ENCODE measurements at regions not wholly inside any gene's neighbourhood (a gene's known extent, or its start where the extent isn't known, plus 50 kb on each side); places are given as distances from the start of the nearest gene placed in this dataset.
A peak's percentile ranks its signal among the peaks of the same experiment; 100 is the strongest.
"Not testable (repeated sequence)": the region's sequence is repeated elsewhere in the genome, so short reads cannot be mapped to it uniquely, and the experiment has no call there.

DNA sequence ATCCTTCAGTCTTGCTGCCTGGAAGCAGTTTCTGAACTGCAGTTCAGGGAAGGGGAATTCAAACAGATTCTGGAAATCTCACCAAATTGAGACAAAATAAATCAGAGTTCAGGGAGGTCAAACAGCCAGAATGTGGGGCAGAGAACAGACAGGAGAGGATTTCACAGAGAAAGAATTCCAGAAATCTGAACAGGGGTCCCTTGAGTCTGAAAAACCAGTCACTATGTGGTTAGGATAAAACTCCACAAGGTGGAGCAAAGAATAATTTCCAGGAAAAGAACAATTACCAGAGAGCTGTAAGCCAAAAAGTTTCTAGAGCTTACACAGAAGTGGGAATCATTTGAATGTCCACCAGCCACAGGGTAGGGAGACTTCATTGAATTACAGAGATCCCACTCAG, 84.7 kb downstream of the URB2 start:
- H3K4me3 ChIP-seq (ENCODE audit: insufficient read depth, low read depth, low read length) = no peak overlapping the region
- no peaks in the 10 kb centered on the region for H3K36me3 ChIP-seq (replicated peaks; ENCODE audit: control insufficient read depth, insufficient read depth, low read length)
- no peaks in the 10 kb centered on the region for H3K27me3 ChIP-seq (ENCODE audit: control insufficient read depth, insufficient read depth, low read length)
- no peak for DNase-seq

DNA sequence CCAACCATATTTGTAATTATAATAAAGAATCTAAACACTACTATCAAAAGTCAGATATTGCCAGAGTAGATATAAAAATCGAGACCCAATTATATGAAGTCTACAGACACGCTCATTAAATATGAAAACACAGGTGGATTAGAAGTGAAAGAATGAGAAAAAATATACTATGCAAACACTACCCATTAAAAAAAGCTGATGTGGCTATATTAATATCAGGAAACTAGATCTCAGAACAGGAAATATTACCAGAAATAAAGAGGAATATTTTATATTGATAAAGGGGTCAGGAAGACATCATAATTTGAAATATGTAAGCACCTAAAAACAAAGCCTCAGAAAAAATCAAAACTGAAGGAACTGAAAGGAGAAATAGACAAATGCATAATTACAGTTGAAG, 88.3 kb downstream of the URB2 start:
- Histone ChIP-seq H3K27me3 (ENCODE audit: control insufficient read depth, insufficient read depth, low read length) (no peaks in the 10 kb centered on the region), H3K4me3 (ENCODE audit: insufficient read depth, low read depth, low read length) (no peak overlapping the region), H3K36me3 (replicated peaks; ENCODE audit: control insufficient read depth, insufficient read depth, low read length) (no peaks in the 10 kb centered on the region)
- DNase-seq = no peak

- Histone ChIP-seq H3K4me3 (ENCODE audit: insufficient read depth, low read depth, low read length) (no peak overlapping the region), H3K27me3 (ENCODE audit: control insufficient read depth, insufficient read depth, low read length) (no peaks in the 10 kb centered on the region), H3K36me3 (replicated peaks; ENCODE audit: control insufficient read depth, insufficient read depth, low read length) (no peaks in the 10 kb centered on the region)
- no peak for DNase-seq
Observed at GRCh38 chr1:229714964-229715603, 89.0 kb downstream of the URB2 start.

DNA sequence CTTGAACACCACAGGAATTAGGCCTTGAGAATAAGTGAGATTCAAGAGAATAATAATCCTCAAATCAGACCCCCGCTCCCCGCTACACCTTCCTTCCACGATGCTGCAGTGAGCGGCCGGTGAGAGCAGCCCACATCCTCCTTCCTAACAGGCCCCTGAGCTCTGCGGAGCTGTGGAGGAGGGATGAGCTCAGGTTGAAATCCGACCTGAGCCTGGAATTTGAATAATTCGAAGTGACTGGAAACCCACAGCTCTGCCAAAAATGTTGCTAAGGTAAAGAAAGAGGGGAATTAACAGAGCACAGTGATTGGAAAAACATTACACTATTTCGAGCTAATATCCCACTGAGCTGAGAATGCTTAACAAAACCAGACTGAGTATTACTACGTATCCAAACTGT, 90.0 kb downstream of the URB2 start:
- peak; percentile 55 for DNase-seq
- Histone ChIP-seq H3K27me3 (ENCODE audit: control insufficient read depth, insufficient read depth, low read length) (no peaks in the 10 kb centered on the region), H3K4me3 (ENCODE audit: insufficient read depth, low read depth, low read length) (no peak overlapping the region), H3K36me3 (replicated peaks; ENCODE audit: control insufficient read depth, insufficient read depth, low read length) (no peaks in the 10 kb centered on the region)

- Histone ChIP-seq H3K36me3 (replicated peaks; ENCODE audit: control insufficient read depth, insufficient read depth, low read length) (no peaks in the 10 kb centered on the region), H3K27me3 (ENCODE audit: control insufficient read depth, insufficient read depth, low read length) (no peaks in the 10 kb centered on the region)
- DNase-seq = no peak
Observed at GRCh38 chr1:229716704-229717103, 90.7 kb downstream of the URB2 start.

GRCh38 chr1:229717786-229718576, 91.9 kb downstream of the URB2 start:
- DNase-seq = no peak
- Histone ChIP-seq H3K27me3 (ENCODE audit: control insufficient read depth, insufficient read depth, low read length) (no peaks in the 10 kb centered on the region), H3K36me3 (replicated peaks; ENCODE audit: control insufficient read depth, insufficient read depth, low read length) (no peaks in the 10 kb centered on the region), H3K4me3 (ENCODE audit: insufficient read depth, low read depth, low read length) (no peak overlapping the region)

More at GRCh38 chr1:229716704-229717103, 90.7 kb downstream of the URB2 start:
- no peak overlapping the region for H3K4me3 ChIP-seq (ENCODE audit: insufficient read depth, low read depth, low read length)

- no peak for DNase-seq
- Histone ChIP-seq H3K36me3 (replicated peaks; ENCODE audit: control insufficient read depth, insufficient read depth, low read length) (no peaks in the 10 kb centered on the region), H3K27me3 (ENCODE audit: control insufficient read depth, insufficient read depth, low read length) (no peaks in the 10 kb centered on the region; the same call in 1 of the 2 replicates), H3K4me3 (ENCODE audit: insufficient read depth, low read depth, low read length) (no peak overlapping the region)
Observed at GRCh38 chr1:229726061-229726460, 100.0 kb downstream of the URB2 start.

DNA sequence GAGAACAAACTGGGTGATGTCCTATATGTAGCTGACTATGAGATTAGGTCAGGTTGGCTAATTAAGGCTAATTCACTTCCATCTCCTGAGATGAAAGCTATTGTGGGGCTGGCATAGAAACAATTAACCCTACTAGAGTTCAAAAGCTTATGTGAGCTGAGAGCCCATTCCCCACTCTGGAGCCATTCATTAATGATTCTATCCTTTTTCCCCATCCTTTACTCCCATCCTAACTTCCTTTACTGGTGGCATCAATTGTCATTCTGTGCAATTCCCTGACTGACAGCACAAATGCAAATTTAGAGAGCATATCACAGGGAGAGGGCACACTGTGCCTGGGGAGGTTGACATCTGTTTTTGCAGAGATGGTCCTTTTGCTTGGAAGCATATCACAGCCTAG, 103.9 kb downstream of the URB2 start:
- Histone ChIP-seq H3K27me3 (ENCODE audit: control insufficient read depth, insufficient read depth, low read length) (no peaks in the 10 kb centered on the region; the same call in 1 of the 2 replicates), H3K36me3 (replicated peaks; ENCODE audit: control insufficient read depth, insufficient read depth, low read length) (no peaks in the 10 kb centered on the region)
- no peak for DNase-seq

DNA sequence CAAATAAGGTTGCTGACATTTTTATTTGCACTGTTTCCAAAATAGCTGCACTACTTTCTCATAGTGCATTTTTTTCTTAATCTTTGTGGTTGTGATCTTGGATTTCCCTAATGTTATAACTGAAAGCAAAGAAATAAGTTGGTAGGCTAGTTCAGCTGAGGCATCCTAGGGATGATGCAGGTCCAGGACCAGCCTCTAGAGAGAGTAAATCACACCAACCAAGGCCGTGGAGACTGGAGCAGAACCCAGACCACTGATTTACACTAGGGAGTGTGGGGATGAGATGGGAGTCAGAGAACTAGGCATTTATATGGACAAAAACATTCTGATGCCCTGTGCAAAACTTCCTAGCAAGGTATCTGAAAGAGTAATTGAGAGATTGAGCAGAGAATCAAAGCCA, 104.5 kb downstream of the URB2 start:
- H3K4me3 ChIP-seq (ENCODE audit: insufficient read depth, low read depth, low read length) = no peak overlapping the region
- no peaks in the 10 kb centered on the region; the same call in 1 of the 2 replicates for H3K27me3 ChIP-seq (ENCODE audit: control insufficient read depth, insufficient read depth, low read length)
- DNase-seq = no peak
- no peaks in the 10 kb centered on the region for H3K36me3 ChIP-seq (replicated peaks; ENCODE audit: control insufficient read depth, insufficient read depth, low read length)

More for the DNA sequence above, 103.9 kb downstream of the URB2 start:
- H3K4me3 ChIP-seq (ENCODE audit: insufficient read depth, low read depth, low read length) = no peak overlapping the region

DNA sequence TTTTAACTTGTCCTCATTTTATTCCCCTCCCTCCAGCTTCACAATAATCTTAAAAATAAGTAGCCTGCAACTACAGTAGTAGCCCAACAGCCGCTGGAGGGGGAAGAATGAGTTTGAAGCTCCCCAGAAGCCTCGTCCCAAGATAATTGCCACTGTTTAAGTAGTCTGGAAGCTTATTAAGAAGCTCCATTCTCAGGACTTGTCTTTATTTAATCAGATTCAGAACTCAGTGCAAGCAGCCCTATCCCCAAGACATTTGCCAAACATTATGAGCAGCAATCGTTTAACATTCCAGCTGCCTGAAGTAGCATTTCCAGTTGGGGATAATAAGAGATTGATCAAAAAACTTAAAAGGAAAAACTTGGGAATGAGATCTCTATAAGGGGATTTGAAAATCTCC, 106.0 kb downstream of the URB2 start:
- Histone ChIP-seq H3K27me3 (ENCODE audit: control insufficient read depth, insufficient read depth, low read length) (no peaks in the 10 kb centered on the region; the same call in 1 of the 2 replicates), H3K4me3 (ENCODE audit: insufficient read depth, low read depth, low read length) (no peak overlapping the region), H3K36me3 (replicated peaks; ENCODE audit: control insufficient read depth, insufficient read depth, low read length) (no peaks in the 10 kb centered on the region)
- DNase-seq = no peak

DNA sequence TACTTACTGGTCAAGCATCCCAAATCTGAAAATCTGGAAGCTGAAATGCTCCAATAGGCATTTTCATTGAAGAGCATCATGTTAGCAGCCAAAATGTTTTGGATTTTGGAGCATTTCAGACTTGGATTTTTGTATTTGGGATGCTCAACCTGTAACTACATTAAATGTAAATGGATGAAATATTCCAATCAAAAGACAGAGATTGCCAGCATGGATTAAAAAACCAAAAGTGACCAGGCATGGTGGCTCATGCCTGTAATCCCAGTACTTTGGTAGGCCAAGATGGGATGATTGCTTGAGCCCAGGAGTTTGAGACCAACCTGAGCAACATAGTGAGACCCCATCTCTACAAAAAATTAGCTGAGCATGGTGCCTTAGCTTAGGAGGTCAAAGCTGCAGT, 110.3 kb downstream of the URB2 start:
- Histone ChIP-seq H3K4me3 (ENCODE audit: insufficient read depth, low read depth, low read length) (no peak overlapping the region), H3K36me3 (replicated peaks; ENCODE audit: control insufficient read depth, insufficient read depth, low read length) (no peaks in the 10 kb centered on the region), H3K27me3 (ENCODE audit: control insufficient read depth, insufficient read depth, low read length) (no peaks in the 10 kb centered on the region)
- no peak for DNase-seq

- not testable (repeated sequence) for H3K36me3 ChIP-seq (replicated peaks; ENCODE audit: control insufficient read depth, insufficient read depth, low read length); DNase-seq; H3K4me3 ChIP-seq (ENCODE audit: insufficient read depth, low read depth, low read length); H3K27me3 ChIP-seq (ENCODE audit: control insufficient read depth, insufficient read depth, low read length)
Observed at GRCh38 chr1:229742614-229743013, 116.6 kb downstream of the URB2 start.

DNA sequence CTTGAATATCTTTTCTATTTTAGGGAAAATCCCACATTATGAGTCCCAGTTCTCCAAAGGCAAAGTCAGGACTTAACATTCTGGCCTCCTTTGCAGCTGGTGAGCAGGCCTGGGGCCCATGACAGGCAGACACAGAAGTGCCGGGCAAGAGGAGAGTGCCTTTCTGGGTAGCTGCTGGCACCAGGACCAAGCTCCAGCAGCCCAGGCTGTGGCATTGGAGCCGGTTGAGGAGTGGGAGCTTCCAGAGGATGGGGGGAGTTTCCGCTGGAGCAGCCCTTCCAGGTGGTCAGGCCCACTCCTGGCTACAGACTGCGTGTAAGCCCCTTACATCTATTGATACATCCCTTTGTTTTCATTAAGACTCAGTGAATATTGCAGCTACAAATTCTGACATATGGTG, 123.9 kb downstream of the URB2 start:
- no peaks in the 10 kb centered on the region for H3K36me3 ChIP-seq (replicated peaks; ENCODE audit: control insufficient read depth, insufficient read depth, low read length)
- H3K27me3 ChIP-seq (ENCODE audit: control insufficient read depth, insufficient read depth, low read length) = no peaks in the 10 kb centered on the region
- no peak overlapping the region for H3K4me3 ChIP-seq (ENCODE audit: insufficient read depth, low read depth, low read length)
- no peak for DNase-seq

DNA sequence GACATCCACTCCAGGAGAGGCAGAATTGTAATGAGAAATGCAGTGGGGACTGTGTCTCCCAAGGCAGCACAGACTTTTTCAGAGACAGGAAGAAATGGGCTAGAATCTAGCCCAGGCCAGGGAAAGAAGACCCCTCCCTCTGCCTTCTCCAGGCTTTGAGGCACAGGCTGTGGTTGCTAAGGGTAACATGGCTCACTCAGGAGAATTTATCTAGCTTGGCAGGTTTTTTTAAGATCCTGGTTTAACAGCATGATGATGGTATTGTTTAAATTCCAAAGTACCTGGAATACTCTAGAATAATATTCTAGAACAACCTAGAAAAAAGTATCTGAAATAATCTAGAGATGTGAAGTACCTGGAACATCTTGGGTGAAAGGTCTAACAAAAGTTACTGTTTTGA, 125.6 kb downstream of the URB2 start:
- no peak for DNase-seq
- Histone ChIP-seq H3K4me3 (ENCODE audit: insufficient read depth, low read depth, low read length) (no peak overlapping the region), H3K27me3 (ENCODE audit: control insufficient read depth, insufficient read depth, low read length) (no peaks in the 10 kb centered on the region), H3K36me3 (replicated peaks; ENCODE audit: control insufficient read depth, insufficient read depth, low read length) (no peaks in the 10 kb centered on the region)

DNA sequence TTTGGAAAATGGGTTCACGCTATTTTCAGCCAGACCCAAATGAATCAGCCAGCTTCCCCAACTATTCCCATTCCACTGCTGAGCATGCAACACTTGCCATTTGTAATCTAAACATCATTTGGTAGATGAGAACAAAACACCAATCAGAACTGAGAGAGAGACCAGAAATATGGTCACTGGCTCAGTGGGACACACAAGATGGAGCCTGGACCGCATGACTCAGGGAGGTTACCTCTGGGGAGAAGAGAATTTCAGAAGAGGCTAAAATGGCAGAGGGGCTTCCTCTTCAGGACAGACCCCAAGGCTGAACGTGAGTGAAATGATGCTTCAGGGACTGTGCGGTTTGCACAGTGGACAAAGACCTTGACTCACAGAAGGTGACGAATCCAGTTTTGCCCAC, 126.6 kb downstream of the URB2 start:
- H3K27me3 ChIP-seq (ENCODE audit: control insufficient read depth, insufficient read depth, low read length) = no peaks in the 10 kb centered on the region
- no peaks in the 10 kb centered on the region for H3K36me3 ChIP-seq (replicated peaks; ENCODE audit: control insufficient read depth, insufficient read depth, low read length)
- DNase-seq = no peak
- no peak overlapping the region for H3K4me3 ChIP-seq (ENCODE audit: insufficient read depth, low read depth, low read length)

Data from H7 (cell line).